Upper lobe of left lung (tissue), 6 donors: ENCODE measurements at regions not wholly inside any gene's neighbourhood (a gene's known extent, or its start where the extent isn't known, plus 50 kb on each side); places are given as distances from the start of the nearest gene placed in this dataset.
"Not testable (repeated sequence)": the region's sequence is repeated elsewhere in the genome, so short reads cannot be mapped to it uniquely, and the experiment has no call there.

Source experiments
- ATAC-seq, 2 donors: fragments of 200-7000 bp; cut with Tn5 transposase; one replicate each; pipeline ENCODE4 v1.9.1; 2022; ENCODE audit warnings: mild to moderate bottlenecking in 2 of 2, moderate library complexity in 2 of 2; ENCODE audit not compliant: low FRiP score in 2 of 2
- DNase-seq, 2 donors: peaks; one replicate each; pipeline ENCODE4 v3.0.0-alpha.2; 2019 to 2020
- H3K27ac ChIP-seq, 4 donors: fragments of 200-600 bp; sonication (generic); one replicate each; pipeline ENCODE4 v1.5.1; 2016 to 2019
- H3K27me3 ChIP-seq, 4 donors: fragments of 200-600 bp; sonication (generic); one replicate each; pipeline ENCODE4 v1.5.1; 2017 to 2019
- H3K36me3 ChIP-seq, 4 donors: fragments of 200-600 bp; sonication (generic); one replicate each; pipeline ENCODE4 v1.5.1; 2016 to 2019
- H3K4me1 ChIP-seq, 4 donors: fragments of 200-600 bp; sonication (generic); one replicate each; pipeline ENCODE4 v1.5.1; 2018 to 2019
- H3K4me3 ChIP-seq, 4 donors: fragments of 200-600 bp; sonication (generic); one replicate each; pipeline ENCODE4 v1.5.1; 2017 to 2019; ENCODE audit warnings: mild to moderate bottlenecking in 2 of 4, moderate library complexity in 1 of 4
- H3K9me3 ChIP-seq, 4 donors: fragments of 200-600 bp; sonication (generic); one replicate each; pipeline ENCODE4 v1.5.1; 2018 to 2019
- EP300 ChIP-seq, 4 donors: sonication (generic); formaldehyde crosslinking; IDR thresholded peaks; one replicate each; pipeline ENCODE4 v1.5.1; 2017; ENCODE audit warnings: antibody characterized with exemption in 4 of 4, control low read depth in 2 of 4
- POLR2A ChIP-seq, 4 donors: fragments of 450-650 bp; IDR thresholded peaks; one replicate each; pipeline ENCODE4 v1.5.1; 2016 to 2017; ENCODE audit warnings: antibody characterized with exemption in 4 of 4, mild to moderate bottlenecking in 2 of 4
- POLR2AphosphoS5 ChIP-seq, 2 donors: sonication (generic); formaldehyde crosslinking; IDR thresholded peaks; one replicate each; pipeline ENCODE4 v1.5.1; 2017; ENCODE audit warnings: antibody characterized with exemption in 2 of 2
- WGBS, 2 donors: methylation state at CpG; one replicate each; pipeline ENCODE4 v1.1.5; 2017 to 2018; 5-methylcytosine and 5-hydroxymethylcytosine counted together
- TF ChIP-seq, protein P1 (sequence below), 6 experiments: fragments of 450-650 bp in 4 of 6; fragments of 200-600 bp in 2 of 6; sonication (generic) in 2 of 6; IDR thresholded peaks; one replicate each; pipeline ENCODE4 v1.5.1; 2016 to 2019; ENCODE audit warnings: antibody characterized with exemption in 6 of 6
- donor health status: DM: no; HTN: no; CAD: no; lungs with moderate emphysema.
- donor health status: DM: no; HTN: yes; CAD: no; lungs with severe emphysema.

GRCh38 chr11:107257710-107258109, 199.9 kb downstream of the CWF19L2 start:
- no peaks in the 10 kb centered on the region for H3K36me3 ChIP-seq
- DNase-seq = no peak
- 93% methylated on average over 7 of the region's 7 CpGs for WGBS, 2 donors

GRCh38 chr11:107253661-107254060, 204.0 kb downstream of the CWF19L2 start:
- H3K27me3 ChIP-seq, H3K4me3 ChIP-seq, H3K9me3 ChIP-seq, H3K27ac ChIP-seq, ATAC-seq, H3K4me1 ChIP-seq, H3K36me3 ChIP-seq: not testable (repeated sequence)
- DNase-seq = peak in 1 of 2 donors; percentile 25
- 85% methylated on average over 8 of the region's 8 CpGs for WGBS, 2 donors

More at GRCh38 chr11:107257710-107258109, 199.9 kb downstream of the CWF19L2 start:
- TF ChIP-seq, protein P1, sequence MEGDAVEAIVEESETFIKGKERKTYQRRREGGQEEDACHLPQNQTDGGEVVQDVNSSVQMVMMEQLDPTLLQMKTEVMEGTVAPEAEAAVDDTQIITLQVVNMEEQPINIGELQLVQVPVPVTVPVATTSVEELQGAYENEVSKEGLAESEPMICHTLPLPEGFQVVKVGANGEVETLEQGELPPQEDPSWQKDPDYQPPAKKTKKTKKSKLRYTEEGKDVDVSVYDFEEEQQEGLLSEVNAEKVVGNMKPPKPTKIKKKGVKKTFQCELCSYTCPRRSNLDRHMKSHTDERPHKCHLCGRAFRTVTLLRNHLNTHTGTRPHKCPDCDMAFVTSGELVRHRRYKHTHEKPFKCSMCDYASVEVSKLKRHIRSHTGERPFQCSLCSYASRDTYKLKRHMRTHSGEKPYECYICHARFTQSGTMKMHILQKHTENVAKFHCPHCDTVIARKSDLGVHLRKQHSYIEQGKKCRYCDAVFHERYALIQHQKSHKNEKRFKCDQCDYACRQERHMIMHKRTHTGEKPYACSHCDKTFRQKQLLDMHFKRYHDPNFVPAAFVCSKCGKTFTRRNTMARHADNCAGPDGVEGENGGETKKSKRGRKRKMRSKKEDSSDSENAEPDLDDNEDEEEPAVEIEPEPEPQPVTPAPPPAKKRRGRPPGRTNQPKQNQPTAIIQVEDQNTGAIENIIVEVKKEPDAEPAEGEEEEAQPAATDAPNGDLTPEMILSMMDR (IDR thresholded peaks at IDR 0.05) = no peak
- TF ChIP-seq POLR2A (IDR thresholded peaks at IDR 0.05) = no peak
- no peak for TF ChIP-seq POLR2AphosphoS5 (IDR thresholded peaks at IDR 0.05)
- no peak for TF ChIP-seq EP300 (IDR thresholded peaks at IDR 0.05)
- no peak overlapping the region for H3K27ac ChIP-seq
- H3K27me3 ChIP-seq = no peaks in the 10 kb centered on the region
- H3K4me3 ChIP-seq = no peak overlapping the region
- no peaks in the 10 kb centered on the region for H3K4me1 ChIP-seq
- ATAC-seq = no peak
- H3K9me3 ChIP-seq = no peaks in the 10 kb centered on the region

GRCh38 chr11:107252429-107253161, 205.0 kb downstream of the CWF19L2 start:
- 78 to 93% methylated on average over 7 to 8 of the region's 8 CpGs for WGBS, 2 donors
- no peak for ATAC-seq

GRCh38 chr11:107251298-107251697, 206.3 kb downstream of the CWF19L2 start:
- ATAC-seq (no peak), DNase-seq (peak in 1 of 2 donors; percentile 65)
- Histone ChIP-seq H3K4me3 (no peak overlapping the region), H3K9me3 (no peaks in the 10 kb centered on the region), H3K36me3 (no peaks in the 10 kb centered on the region), H3K4me1 (no peaks in the 10 kb centered on the region), H3K27me3 (no peaks in the 10 kb centered on the region), H3K27ac (no peak overlapping the region)
- WGBS, 2 donors = 65 to 84% methylated on average over 4 of the region's 4 CpGs
- TF ChIP-seq EP300 (IDR thresholded peaks at IDR 0.05) (no peak), POLR2A (IDR thresholded peaks at IDR 0.05) (no peak), POLR2AphosphoS5 (IDR thresholded peaks at IDR 0.05) (no peak)
- TF ChIP-seq, protein P1 (IDR thresholded peaks at IDR 0.05) = no peak

More at GRCh38 chr11:107252429-107253161, 205.0 kb downstream of the CWF19L2 start:
- no peaks in the 10 kb centered on the region for H3K9me3 ChIP-seq
- no peak for TF ChIP-seq POLR2A (IDR thresholded peaks at IDR 0.05)
- no peak for TF ChIP-seq POLR2AphosphoS5 (IDR thresholded peaks at IDR 0.05)
- TF ChIP-seq, protein P1 (IDR thresholded peaks at IDR 0.05) = no peak
- TF ChIP-seq EP300 (IDR thresholded peaks at IDR 0.05) = no peak
- no peaks in the 10 kb centered on the region for H3K27me3 ChIP-seq
- no peaks in the 10 kb centered on the region for H3K36me3 ChIP-seq
- H3K4me1 ChIP-seq = no peaks in the 10 kb centered on the region
- no peak overlapping the region for H3K4me3 ChIP-seq
- DNase-seq = no peak
- H3K27ac ChIP-seq = no peak overlapping the region

GRCh38 chr11:107250017-107250416, 207.6 kb downstream of the CWF19L2 start:
- no peak overlapping the region for H3K27ac ChIP-seq
- no peak for DNase-seq
- no peaks in the 10 kb centered on the region for H3K27me3 ChIP-seq
- H3K9me3 ChIP-seq = no peaks in the 10 kb centered on the region
- H3K4me3 ChIP-seq = no peak overlapping the region
- WGBS, 2 donors = 78 to 79% methylated on average over 3 of the region's 3 CpGs
- ATAC-seq = no peak
- no peaks in the 10 kb centered on the region for H3K4me1 ChIP-seq
- no peaks in the 10 kb centered on the region for H3K36me3 ChIP-seq
- no peak for TF ChIP-seq POLR2AphosphoS5 (IDR thresholded peaks at IDR 0.05)
- no peak for TF ChIP-seq EP300 (IDR thresholded peaks at IDR 0.05)
- no peak for TF ChIP-seq POLR2A (IDR thresholded peaks at IDR 0.05)
- TF ChIP-seq, protein P1 (IDR thresholded peaks at IDR 0.05) = no peak
